ENCODE measurements at regions not wholly inside any gene's neighbourhood (a gene's known extent, or its start where the extent isn't known, plus 50 kb on each side); places are given as distances from the start of the nearest gene placed in this dataset.

GRCh38 chr10:128230401-128230800 lies 104.2 kb upstream of the MKI67 start:
- H3K4me3 ChIP-seq (ENCODE audit: low read depth in 2 of 2, low read length in 1 of 2): no peak overlapping the region

GRCh38 chr10:128233422-128233821 lies 107.2 kb upstream of the MKI67 start:
- Histone ChIP-seq H3K9me2 (no peaks in the 10 kb centered on the region), H3K4me2 (no peak overlapping the region), H3K36me3 (replicated peaks in 1 of 2; ENCODE audit: control insufficient read depth in 1 of 2, insufficient read depth in 2 of 2, low read length in 1 of 2) (no peaks in the 10 kb centered on the region), H3K9me3 (no peaks in the 10 kb centered on the region), H2AFZ (ENCODE audit: low read depth) (no peak overlapping the region), H4K20me1 (ENCODE audit: insufficient read depth) (no peaks in the 10 kb centered on the region), H3K27ac (ENCODE audit: low read depth in 2 of 2, low read length in 1 of 2) (no peak overlapping the region), H3K4me1 (ENCODE audit: control insufficient read depth in 1 of 2, insufficient read depth in 2 of 2, low read depth in 1 of 2, low read length in 1 of 2) (no peaks in the 10 kb centered on the region; a peak in 1 of 4 replicates), H3K79me2 (ENCODE audit: insufficient read depth) (no peaks in the 10 kb centered on the region), H3F3A (replicated peaks; ENCODE audit: insufficient read depth) (no peaks in the 10 kb centered on the region), H3K9ac (no peak overlapping the region), H3K27me3 (ENCODE audit: insufficient read depth) (no peaks in the 10 kb centered on the region), H3K4me3 (ENCODE audit: low read depth in 2 of 2, low read length in 1 of 2) (no peak overlapping the region)
- no peak for DNase-seq
- ChIA-PET CTCF (interaction anchor here (4.5 kb wide), 1 partner anchor 21 kb away, joined by 18 read pairs; no protein-coding TSS in a partner anchor), POLR2A (no interaction called here)
- TF ChIP-seq POLR2AphosphoS5 (IDR thresholded peaks at IDR 0.05; ENCODE audit: low read depth, low read length): no peak
- no peak for TF ChIP-seq EZH2phosphoT487 (IDR thresholded peaks at IDR 0.05; ENCODE audit: borderline replicate concordance, low read depth)
- TF ChIP-seq RFX5 (IDR thresholded peaks at IDR 0.05; ENCODE audit: low read length): no peak
- no peak for TF ChIP-seq SMC3 (IDR thresholded peaks at IDR 0.05; ENCODE audit: low read depth, low read length)
- TF ChIP-seq FOSL2 (IDR thresholded peaks at IDR 0.05; ENCODE audit: borderline replicate concordance, low read depth): no peak
- no peak for TF ChIP-seq CHD2 (IDR thresholded peaks at IDR 0.05; ENCODE audit: low read length, partially characterized antibody)
- no peak for TF ChIP-seq MAX (IDR thresholded peaks at IDR 0.05; ENCODE audit: low read depth)
- no peak for TF ChIP-seq MXI1 (IDR thresholded peaks at IDR 0.05; ENCODE audit: low read depth, low read length)
- no peak for TF ChIP-seq SIN3A (IDR thresholded peaks at IDR 0.05; ENCODE audit: borderline replicate concordance, low read depth, low read length)
- TF ChIP-seq RXRA (IDR thresholded peaks at IDR 0.05; ENCODE audit: borderline replicate concordance, low read depth): no peak
- WGBS (ENCODE audit: low lambda C conversion rate): 18% methylated on average over 2 of the region's 2 CpGs

More at GRCh38 chr10:128230401-128230800, 104.2 kb upstream of the MKI67 start:
- POLR2A ChIA-PET: no interaction called here
- Histone ChIP-seq H2AFZ (ENCODE audit: low read depth) (no peak overlapping the region), H3K4me1 (ENCODE audit: control insufficient read depth in 1 of 2, insufficient read depth in 2 of 2, low read depth in 1 of 2, low read length in 1 of 2) (no peaks in the 10 kb centered on the region; a peak in 1 of 4 replicates), H3K9me2 (no peaks in the 10 kb centered on the region), H3K27ac (ENCODE audit: low read depth in 2 of 2, low read length in 1 of 2) (no peak overlapping the region), H3K27me3 (ENCODE audit: insufficient read depth) (no peaks in the 10 kb centered on the region), H3K9me3 (no peaks in the 10 kb centered on the region), H4K20me1 (ENCODE audit: insufficient read depth) (no peaks in the 10 kb centered on the region), H3K36me3 (replicated peaks in 1 of 2; ENCODE audit: control insufficient read depth in 1 of 2, insufficient read depth in 2 of 2, low read length in 1 of 2) (no peaks in the 10 kb centered on the region), H3F3A (replicated peaks; ENCODE audit: insufficient read depth) (no peaks in the 10 kb centered on the region), H3K4me2 (no peak overlapping the region), H3K79me2 (ENCODE audit: insufficient read depth) (no peaks in the 10 kb centered on the region), H3K9ac (no peak overlapping the region)
- no peak for DNase-seq
- CTCF ChIA-PET: interaction anchor here (1.4 kb wide), 1 partner anchor 33 kb away, joined by 3 read pairs; no protein-coding TSS in a partner anchor
- no peak for TF ChIP-seq CHD2 (IDR thresholded peaks at IDR 0.05; ENCODE audit: low read length, partially characterized antibody)
- no peak for TF ChIP-seq SIN3A (IDR thresholded peaks at IDR 0.05; ENCODE audit: borderline replicate concordance, low read depth, low read length)
- TF ChIP-seq FOXJ3 (CRISPR knock-in tag; IDR thresholded peaks at IDR 0.05): no peak
- no peak for TF ChIP-seq MXI1 (IDR thresholded peaks at IDR 0.05; ENCODE audit: low read depth, low read length)
- no peak for TF ChIP-seq USF2 (IDR thresholded peaks at IDR 0.05; ENCODE audit: borderline replicate concordance, low read depth, low read length)
- TF ChIP-seq TCF12 (IDR thresholded peaks at IDR 0.05): no peak
- TF ChIP-seq SMC3 (IDR thresholded peaks at IDR 0.05; ENCODE audit: low read depth, low read length): no peak
- no peak for TF ChIP-seq ELF1 (IDR thresholded peaks at IDR 0.05)
- no peak for TF ChIP-seq YY1 (IDR thresholded peaks at IDR 0.05; ENCODE audit: low read depth)
- TF ChIP-seq PBX3 (IDR thresholded peaks at IDR 0.05): no peak
